ENCODE measurements at regions not wholly inside any gene's neighbourhood (a gene's known extent, or its start where the extent isn't known, plus 50 kb on each side); places are given as distances from the start of the nearest gene placed in this dataset.

GRCh38 chr13:64455124-64455523, 2775.0 kb downstream of the PCDH9 start:
- Histone ChIP-seq H3K9ac (ENCODE audit: insufficient read length, low read depth) (no peak overlapping the region), H3K4me3 (ENCODE audit: insufficient read length, low read depth) (no peak overlapping the region), H3K36me3 (ENCODE audit: insufficient read depth, insufficient read length, low read length) (no peaks in the 10 kb centered on the region), H3K27me3 (ENCODE audit: insufficient read depth, insufficient read length) (no peaks in the 10 kb centered on the region), H3K9me3 (ENCODE audit: insufficient read depth, low read length) (no peaks in the 10 kb centered on the region), H3K4me1 (ENCODE audit: insufficient read depth, insufficient read length) (no peaks in the 10 kb centered on the region)
- TF ChIP-seq SUZ12 (IDR thresholded peaks at IDR 0.05; ENCODE audit: extremely low read depth, insufficient read depth, insufficient read length) (no peak), ZNF274 (IDR thresholded peaks at IDR 0.05; ENCODE audit: low read depth, low read length) (no peak), YY1 (IDR thresholded peaks at IDR 0.05; ENCODE audit: insufficient read depth, insufficient read length) (no peak)
- no peak for DNase-seq (ENCODE audit: low read depth, low spot score)

- no peak for DNase-seq (ENCODE audit: low read depth, low spot score)
- Histone ChIP-seq H3K9me3 (ENCODE audit: insufficient read depth, low read length) (no peaks in the 10 kb centered on the region), H3K36me3 (ENCODE audit: insufficient read depth, insufficient read length, low read length) (no peaks in the 10 kb centered on the region), H3K27me3 (ENCODE audit: insufficient read depth, insufficient read length) (no peaks in the 10 kb centered on the region), H3K9ac (ENCODE audit: insufficient read length, low read depth) (no peak overlapping the region), H3K4me1 (ENCODE audit: insufficient read depth, insufficient read length) (no peaks in the 10 kb centered on the region), H3K4me3 (ENCODE audit: insufficient read length, low read depth) (no peak overlapping the region)
- TF ChIP-seq SUZ12 (IDR thresholded peaks at IDR 0.05; ENCODE audit: extremely low read depth, insufficient read depth, insufficient read length): no peak
- TF ChIP-seq ZNF274 (IDR thresholded peaks at IDR 0.05; ENCODE audit: low read depth, low read length): no peak
- TF ChIP-seq YY1 (IDR thresholded peaks at IDR 0.05; ENCODE audit: insufficient read depth, insufficient read length): no peak
These were observed 2776.3 kb downstream of the PCDH9 start for GRCh38 chr13:64453831-64454230.

- TF ChIP-seq YY1 (IDR thresholded peaks at IDR 0.05; ENCODE audit: insufficient read depth, insufficient read length) (no peak), SUZ12 (IDR thresholded peaks at IDR 0.05; ENCODE audit: extremely low read depth, insufficient read depth, insufficient read length) (no peak), ZNF274 (IDR thresholded peaks at IDR 0.05; ENCODE audit: low read depth, low read length) (no peak)
- Histone ChIP-seq H3K9me3 (ENCODE audit: insufficient read depth, low read length) (no peaks in the 10 kb centered on the region), H3K27me3 (ENCODE audit: insufficient read depth, insufficient read length) (no peaks in the 10 kb centered on the region), H3K4me3 (ENCODE audit: insufficient read length, low read depth) (no peak overlapping the region), H3K36me3 (ENCODE audit: insufficient read depth, insufficient read length, low read length) (no peaks in the 10 kb centered on the region), H3K9ac (ENCODE audit: insufficient read length, low read depth) (no peak overlapping the region), H3K4me1 (ENCODE audit: insufficient read depth, insufficient read length) (no peaks in the 10 kb centered on the region)
- DNase-seq (ENCODE audit: low read depth, low spot score): no peak
These were observed 2783.8 kb downstream of the PCDH9 start for GRCh38 chr13:64446372-64446771.

GRCh38 chr13:64441740-64442139, 2788.4 kb downstream of the PCDH9 start:
- Histone ChIP-seq H3K9ac (ENCODE audit: insufficient read length, low read depth) (no peak overlapping the region), H3K9me3 (ENCODE audit: insufficient read depth, low read length) (no peaks in the 10 kb centered on the region)

GRCh38 chr13:64438084-64438483, 2792.1 kb downstream of the PCDH9 start:
- no peaks in the 10 kb centered on the region for H3K9me3 ChIP-seq (ENCODE audit: insufficient read depth, low read length)
- TF ChIP-seq YY1 (IDR thresholded peaks at IDR 0.05; ENCODE audit: insufficient read depth, insufficient read length) (no peak), ZNF274 (IDR thresholded peaks at IDR 0.05; ENCODE audit: low read depth, low read length) (no peak), SUZ12 (IDR thresholded peaks at IDR 0.05; ENCODE audit: extremely low read depth, insufficient read depth, insufficient read length) (no peak)

More at GRCh38 chr13:64441740-64442139, 2788.4 kb downstream of the PCDH9 start:
- TF ChIP-seq ZNF274 (IDR thresholded peaks at IDR 0.05; ENCODE audit: low read depth, low read length): no peak
- TF ChIP-seq SUZ12 (IDR thresholded peaks at IDR 0.05; ENCODE audit: extremely low read depth, insufficient read depth, insufficient read length): no peak
- TF ChIP-seq YY1 (IDR thresholded peaks at IDR 0.05; ENCODE audit: insufficient read depth, insufficient read length): no peak
- Histone ChIP-seq H3K4me1 (ENCODE audit: insufficient read depth, insufficient read length) (no peaks in the 10 kb centered on the region), H3K4me3 (ENCODE audit: insufficient read length, low read depth) (no peak overlapping the region), H3K27me3 (ENCODE audit: insufficient read depth, insufficient read length) (no peaks in the 10 kb centered on the region), H3K36me3 (ENCODE audit: insufficient read depth, insufficient read length, low read length) (no peaks in the 10 kb centered on the region)
- DNase-seq (ENCODE audit: low read depth, low spot score): no peak

GRCh38 chr13:64429691-64430090, 2800.4 kb downstream of the PCDH9 start:
- TF ChIP-seq SUZ12 (IDR thresholded peaks at IDR 0.05; ENCODE audit: extremely low read depth, insufficient read depth, insufficient read length) (no peak), ZNF274 (IDR thresholded peaks at IDR 0.05; ENCODE audit: low read depth, low read length) (no peak), YY1 (IDR thresholded peaks at IDR 0.05; ENCODE audit: insufficient read depth, insufficient read length) (no peak)

More at GRCh38 chr13:64438084-64438483, 2792.1 kb downstream of the PCDH9 start:
- Histone ChIP-seq H3K4me1 (ENCODE audit: insufficient read depth, insufficient read length) (no peaks in the 10 kb centered on the region), H3K27me3 (ENCODE audit: insufficient read depth, insufficient read length) (no peaks in the 10 kb centered on the region), H3K9ac (ENCODE audit: insufficient read length, low read depth) (no peak overlapping the region), H3K4me3 (ENCODE audit: insufficient read length, low read depth) (no peak overlapping the region), H3K36me3 (ENCODE audit: insufficient read depth, insufficient read length, low read length) (no peaks in the 10 kb centered on the region)
- DNase-seq (ENCODE audit: low read depth, low spot score): no peak

GRCh38 chr13:64428196-64428595, 2801.9 kb downstream of the PCDH9 start:
- no peaks in the 10 kb centered on the region for H3K4me1 ChIP-seq (ENCODE audit: insufficient read depth, insufficient read length)
- no peaks in the 10 kb centered on the region for H3K36me3 ChIP-seq (ENCODE audit: insufficient read depth, insufficient read length, low read length)
- no peaks in the 10 kb centered on the region for H3K27me3 ChIP-seq (ENCODE audit: insufficient read depth, insufficient read length)
- H3K9ac ChIP-seq (ENCODE audit: insufficient read length, low read depth): no peak overlapping the region
- TF ChIP-seq YY1 (IDR thresholded peaks at IDR 0.05; ENCODE audit: insufficient read depth, insufficient read length) (no peak), SUZ12 (IDR thresholded peaks at IDR 0.05; ENCODE audit: extremely low read depth, insufficient read depth, insufficient read length) (no peak), ZNF274 (IDR thresholded peaks at IDR 0.05; ENCODE audit: low read depth, low read length) (no peak)
- DNase-seq (ENCODE audit: low read depth, low spot score): no peak
- H3K4me3 ChIP-seq (ENCODE audit: insufficient read length, low read depth): no peak overlapping the region
- H3K9me3 ChIP-seq (ENCODE audit: insufficient read depth, low read length): no peaks in the 10 kb centered on the region

More at GRCh38 chr13:64429691-64430090, 2800.4 kb downstream of the PCDH9 start:
- H3K9ac ChIP-seq (ENCODE audit: insufficient read length, low read depth): no peak overlapping the region
- H3K36me3 ChIP-seq (ENCODE audit: insufficient read depth, insufficient read length, low read length): no peaks in the 10 kb centered on the region
- H3K4me1 ChIP-seq (ENCODE audit: insufficient read depth, insufficient read length): no peaks in the 10 kb centered on the region
- H3K4me3 ChIP-seq (ENCODE audit: insufficient read length, low read depth): no peak overlapping the region
- no peak for DNase-seq (ENCODE audit: low read depth, low spot score)
- H3K9me3 ChIP-seq (ENCODE audit: insufficient read depth, low read length): no peaks in the 10 kb centered on the region
- no peaks in the 10 kb centered on the region for H3K27me3 ChIP-seq (ENCODE audit: insufficient read depth, insufficient read length)
